Neural cell (in vitro differentiated cells): ENCODE measurements at regions not wholly inside any gene's neighbourhood (a gene's known extent, or its start where the extent isn't known, plus 50 kb on each side); places are given as distances from the start of the nearest gene placed in this dataset.
A peak's percentile ranks its signal among the peaks of the same experiment; 100 is the strongest.

Source experiments
- EP300 ChIP-seq: fragments of 450-650 bp; conservative IDR thresholded peaks from 2 replicates; pipeline ENCODE4 v1.6.1; 2014; ENCODE audit warnings: antibody characterized with exemption, mild to moderate bottlenecking, moderate library complexity; ENCODE audit not compliant: poor library complexity, severe bottlenecking
- EZH2 ChIP-seq: fragments of 200-600, 300-800 bp; shearing (Covaris generic), sonication (generic); IDR thresholded peaks from 2 replicates; pipeline ENCODE4 v1.6.1; 2014; ENCODE audit warnings: antibody characterized with exemption, low read length, borderline replicate concordance, mild to moderate bottlenecking; ENCODE audit not compliant: insufficient read depth, poor library complexity, severe bottlenecking
- MXI1 ChIP-seq: fragments of 450-650 bp; conservative IDR thresholded peaks from 2 replicates; pipeline ENCODE4 v1.6.1; 2014; ENCODE audit warnings: antibody characterized with exemption, mild to moderate bottlenecking; ENCODE audit not compliant: poor library complexity, severe bottlenecking
- POLR2AphosphoS5 ChIP-seq: IDR thresholded peaks from 2 replicates; pipeline ENCODE4 v1.6.1; 2012
- RAD21 ChIP-seq: fragments of 450-650 bp; conservative IDR thresholded peaks from 2 replicates; pipeline ENCODE4 v1.6.1; 2014; ENCODE audit warnings: antibody characterized with exemption, mild to moderate bottlenecking, moderate library complexity
- SMC3 ChIP-seq: fragments of 450-650 bp; conservative IDR thresholded peaks from 2 replicates; pipeline ENCODE4 v1.6.1; 2014; ENCODE audit warnings: antibody characterized with exemption, mild to moderate bottlenecking, moderate library complexity; ENCODE audit not compliant: poor library complexity
- TAF1 ChIP-seq: IDR thresholded peaks from 2 replicates; pipeline ENCODE4 v1.6.1; 2012; ENCODE audit warnings: low read depth
- TF ChIP-seq, protein P1 (sequence below): fragments of 450-650 bp; IDR thresholded peaks from 2 replicates; pipeline ENCODE4 v1.5.1; 2014; ENCODE audit warnings: antibody characterized with exemption, mild to moderate bottlenecking, moderate library complexity; ENCODE audit not compliant: poor library complexity, severe bottlenecking
- TF ChIP-seq, protein P2 (sequence below): IDR thresholded peaks from 2 replicates; pipeline ENCODE4 v1.6.1; 2012; ENCODE audit warnings: borderline replicate concordance

DNA sequence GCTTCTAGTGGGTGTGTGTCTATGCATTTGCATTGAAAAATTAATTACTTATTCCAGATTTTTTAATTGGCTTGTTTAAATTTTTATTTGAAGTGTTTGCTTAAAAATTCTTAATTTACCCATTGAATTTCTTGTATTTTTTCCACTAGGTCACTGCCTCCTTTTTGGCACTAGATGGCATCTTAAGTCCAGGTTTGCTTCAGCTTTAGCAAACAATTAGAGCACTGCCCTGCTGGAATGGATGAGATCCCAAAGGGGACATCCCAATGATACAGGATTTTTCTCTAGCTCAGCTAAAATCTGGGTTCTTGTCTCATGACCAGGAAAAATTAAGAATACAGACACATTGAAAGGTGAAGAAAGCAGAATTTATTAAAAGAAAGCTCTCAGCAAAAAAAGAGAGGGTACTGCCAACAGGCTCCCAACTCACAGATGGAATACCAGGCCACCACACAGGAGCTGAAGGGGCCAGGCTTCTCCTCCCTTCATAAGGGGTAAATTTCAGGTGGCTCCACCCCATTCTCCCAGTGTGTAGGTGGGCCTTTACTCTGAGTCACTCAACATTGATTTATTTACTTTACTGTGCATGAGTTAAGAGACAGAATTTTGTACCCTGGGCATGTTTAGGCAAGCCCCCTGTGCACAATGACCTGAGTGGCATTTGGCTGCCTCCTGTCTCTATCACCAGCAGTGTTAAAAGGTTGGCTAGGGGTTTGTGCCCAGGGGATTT, 532.4 kb downstream of the ANXA1 start:
- TF ChIP-seq EZH2: no peak
- TF ChIP-seq, protein P1, sequence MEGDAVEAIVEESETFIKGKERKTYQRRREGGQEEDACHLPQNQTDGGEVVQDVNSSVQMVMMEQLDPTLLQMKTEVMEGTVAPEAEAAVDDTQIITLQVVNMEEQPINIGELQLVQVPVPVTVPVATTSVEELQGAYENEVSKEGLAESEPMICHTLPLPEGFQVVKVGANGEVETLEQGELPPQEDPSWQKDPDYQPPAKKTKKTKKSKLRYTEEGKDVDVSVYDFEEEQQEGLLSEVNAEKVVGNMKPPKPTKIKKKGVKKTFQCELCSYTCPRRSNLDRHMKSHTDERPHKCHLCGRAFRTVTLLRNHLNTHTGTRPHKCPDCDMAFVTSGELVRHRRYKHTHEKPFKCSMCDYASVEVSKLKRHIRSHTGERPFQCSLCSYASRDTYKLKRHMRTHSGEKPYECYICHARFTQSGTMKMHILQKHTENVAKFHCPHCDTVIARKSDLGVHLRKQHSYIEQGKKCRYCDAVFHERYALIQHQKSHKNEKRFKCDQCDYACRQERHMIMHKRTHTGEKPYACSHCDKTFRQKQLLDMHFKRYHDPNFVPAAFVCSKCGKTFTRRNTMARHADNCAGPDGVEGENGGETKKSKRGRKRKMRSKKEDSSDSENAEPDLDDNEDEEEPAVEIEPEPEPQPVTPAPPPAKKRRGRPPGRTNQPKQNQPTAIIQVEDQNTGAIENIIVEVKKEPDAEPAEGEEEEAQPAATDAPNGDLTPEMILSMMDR: peak; percentile 71
- no peak for TF ChIP-seq MXI1
- no peak for TF ChIP-seq POLR2AphosphoS5
- TF ChIP-seq EP300: no peak
- peak; percentile 83 for TF ChIP-seq SMC3
- TF ChIP-seq, protein P2, sequence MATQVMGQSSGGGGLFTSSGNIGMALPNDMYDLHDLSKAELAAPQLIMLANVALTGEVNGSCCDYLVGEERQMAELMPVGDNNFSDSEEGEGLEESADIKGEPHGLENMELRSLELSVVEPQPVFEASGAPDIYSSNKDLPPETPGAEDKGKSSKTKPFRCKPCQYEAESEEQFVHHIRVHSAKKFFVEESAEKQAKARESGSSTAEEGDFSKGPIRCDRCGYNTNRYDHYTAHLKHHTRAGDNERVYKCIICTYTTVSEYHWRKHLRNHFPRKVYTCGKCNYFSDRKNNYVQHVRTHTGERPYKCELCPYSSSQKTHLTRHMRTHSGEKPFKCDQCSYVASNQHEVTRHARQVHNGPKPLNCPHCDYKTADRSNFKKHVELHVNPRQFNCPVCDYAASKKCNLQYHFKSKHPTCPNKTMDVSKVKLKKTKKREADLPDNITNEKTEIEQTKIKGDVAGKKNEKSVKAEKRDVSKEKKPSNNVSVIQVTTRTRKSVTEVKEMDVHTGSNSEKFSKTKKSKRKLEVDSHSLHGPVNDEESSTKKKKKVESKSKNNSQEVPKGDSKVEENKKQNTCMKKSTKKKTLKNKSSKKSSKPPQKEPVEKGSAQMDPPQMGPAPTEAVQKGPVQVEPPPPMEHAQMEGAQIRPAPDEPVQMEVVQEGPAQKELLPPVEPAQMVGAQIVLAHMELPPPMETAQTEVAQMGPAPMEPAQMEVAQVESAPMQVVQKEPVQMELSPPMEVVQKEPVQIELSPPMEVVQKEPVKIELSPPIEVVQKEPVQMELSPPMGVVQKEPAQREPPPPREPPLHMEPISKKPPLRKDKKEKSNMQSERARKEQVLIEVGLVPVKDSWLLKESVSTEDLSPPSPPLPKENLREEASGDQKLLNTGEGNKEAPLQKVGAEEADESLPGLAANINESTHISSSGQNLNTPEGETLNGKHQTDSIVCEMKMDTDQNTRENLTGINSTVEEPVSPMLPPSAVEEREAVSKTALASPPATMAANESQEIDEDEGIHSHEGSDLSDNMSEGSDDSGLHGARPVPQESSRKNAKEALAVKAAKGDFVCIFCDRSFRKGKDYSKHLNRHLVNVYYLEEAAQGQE: no peak
- TF ChIP-seq TAF1: no peak
- peak; percentile 81 for TF ChIP-seq RAD21
